ENCODE measurements at regions not wholly inside any gene's neighbourhood (a gene's known extent, or its start where the extent isn't known, plus 50 kb on each side); places are given as distances from the start of the nearest gene placed in this dataset.
"Not testable (repeated sequence)": the region's sequence is repeated elsewhere in the genome, so short reads cannot be mapped to it uniquely, and the experiment has no call there.

DNA sequence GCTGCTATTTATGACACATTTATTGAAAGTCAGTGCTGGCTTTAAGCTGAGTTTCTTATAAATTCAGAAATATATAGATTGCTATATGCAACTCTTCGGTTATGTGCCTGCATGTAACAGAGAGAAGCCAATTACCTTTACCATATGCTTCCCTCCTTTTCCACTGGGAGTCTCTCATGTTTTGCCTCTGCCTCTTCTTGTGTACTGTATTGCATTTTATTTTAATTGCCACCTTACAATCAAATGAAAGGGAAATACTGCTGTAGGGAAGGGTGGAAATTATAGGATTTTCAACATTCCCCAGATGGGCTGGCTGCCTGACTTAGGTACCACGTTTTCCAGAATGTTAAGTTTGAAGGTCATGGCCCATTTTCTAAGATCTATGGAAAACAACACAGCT is 655.4 kb upstream of the SLIT2 start:
- no peak for DNase-seq
- intact Hi-C loops (cut with DNase I): no loop called here

DNA sequence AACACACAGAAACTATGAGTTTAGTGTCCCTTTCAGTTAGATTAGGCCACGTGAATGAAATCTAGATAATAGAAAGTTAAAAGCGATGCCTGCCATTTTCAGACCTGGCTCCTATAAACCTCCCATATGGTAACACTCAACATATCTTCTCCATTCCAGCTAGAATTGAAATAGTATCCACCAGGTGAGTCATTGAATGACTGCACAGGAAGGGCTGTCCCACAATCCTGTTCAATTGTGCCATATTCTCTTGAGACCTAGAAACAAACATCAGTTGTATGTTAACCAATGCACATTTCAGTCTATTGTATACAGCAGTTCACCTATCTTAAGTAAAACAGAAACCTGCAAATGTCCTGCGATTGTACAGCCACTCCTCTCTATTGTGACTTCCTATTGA is 659.3 kb upstream of the SLIT2 start:
- DNase-seq: no peak
- intact Hi-C loops (cut with DNase I): no loop called here

DNA sequence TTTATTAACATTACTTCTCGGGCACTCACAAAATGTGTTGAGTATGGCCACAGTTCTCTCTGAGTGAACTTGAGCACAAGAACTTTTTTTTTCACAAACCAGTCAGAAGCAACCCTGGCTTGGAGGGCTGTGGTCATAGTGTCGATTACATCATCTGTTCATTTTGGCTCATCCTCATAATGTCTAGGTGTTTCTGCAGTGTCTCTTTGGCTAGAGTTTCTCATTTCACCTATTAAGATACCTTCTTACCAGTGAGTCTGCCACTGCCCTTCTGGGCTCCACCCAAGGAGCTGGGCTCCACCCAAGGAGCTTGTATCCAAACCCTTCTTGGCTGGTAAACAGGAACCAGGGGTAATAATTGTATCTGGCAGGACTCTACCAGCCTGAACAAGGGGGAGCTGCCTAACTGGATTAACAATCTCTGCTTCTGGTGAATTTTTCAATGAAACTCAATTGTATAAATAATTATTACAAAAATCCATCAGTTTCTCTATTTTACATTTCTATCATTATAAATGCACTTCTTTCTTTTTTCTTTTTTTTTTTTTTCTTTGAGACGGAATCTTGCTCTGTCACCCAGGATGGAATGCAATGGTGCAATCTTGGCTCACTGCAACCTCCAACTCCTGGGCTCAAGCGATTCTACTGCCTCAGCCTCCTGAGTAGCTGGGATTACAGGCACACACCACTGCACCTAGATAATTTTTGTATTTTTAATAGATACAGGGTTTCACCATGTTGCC is 667.7 kb upstream of the SLIT2 start:
- DNase-seq: no peak
- intact Hi-C loops (cut with DNase I): no loop called here

- intact Hi-C loops (cut with DNase I): no loop called here
- no peak for DNase-seq
These were observed 671.6 kb upstream of the SLIT2 start for GRCh38 chr4:19580095-19580494.

- no peak for DNase-seq
- intact Hi-C loops (cut with DNase I): no loop called here
These were observed 672.1 kb upstream of the SLIT2 start for GRCh38 chr4:19579608-19580007.

DNA sequence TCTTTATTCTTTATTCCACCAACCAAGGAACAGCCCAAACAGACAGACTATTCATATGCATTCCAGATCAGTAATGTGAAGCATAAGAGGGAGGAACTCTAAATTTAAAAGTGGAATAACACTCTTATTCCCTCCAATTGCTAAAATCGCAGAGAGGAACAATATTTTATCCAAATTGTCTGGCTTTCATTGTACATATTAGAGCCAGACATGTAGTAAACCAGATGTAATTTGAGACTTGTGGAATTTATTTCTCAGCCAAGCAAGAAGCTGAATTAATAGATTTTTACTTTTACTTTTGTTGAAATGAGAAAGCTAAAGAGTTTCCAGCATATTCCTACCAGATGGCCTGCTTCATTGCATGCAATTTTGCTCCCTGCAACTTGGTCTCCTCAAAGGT is 674.6 kb upstream of the SLIT2 start:
- no peak for DNase-seq
- intact Hi-C loops (cut with DNase I): no loop called here

GRCh38 chr4:19575924-19576323 is 675.8 kb upstream of the SLIT2 start:
- DNase-seq: no peak
- intact Hi-C loops (cut with DNase I): no loop called here

DNA sequence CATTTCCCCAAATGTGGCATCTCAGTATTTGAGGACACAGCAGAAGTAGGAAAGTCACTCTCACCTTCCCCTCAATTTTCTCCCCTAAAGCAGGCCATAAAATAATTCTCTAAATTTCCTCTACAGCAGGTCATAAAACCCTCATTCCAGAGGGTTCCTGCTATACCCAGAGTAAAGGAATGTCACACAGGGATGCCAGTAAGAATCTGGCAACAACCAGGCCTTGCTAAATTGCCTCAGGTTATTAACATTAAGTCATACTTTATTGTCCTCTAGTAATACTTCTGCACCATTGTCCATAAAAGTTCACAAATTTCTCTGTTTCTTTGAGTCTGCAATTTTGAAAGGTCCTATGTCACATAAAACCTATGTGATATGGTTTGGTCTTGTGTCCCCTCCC is 685.7 kb upstream of the SLIT2 start:
- intact Hi-C loops (cut with DNase I): no loop called here
- DNase-seq: no peak

GRCh38 chr4:19562456-19562855 is 689.2 kb upstream of the SLIT2 start:
- intact Hi-C loops (cut with DNase I): no loop called here
- no peak for DNase-seq

DNA sequence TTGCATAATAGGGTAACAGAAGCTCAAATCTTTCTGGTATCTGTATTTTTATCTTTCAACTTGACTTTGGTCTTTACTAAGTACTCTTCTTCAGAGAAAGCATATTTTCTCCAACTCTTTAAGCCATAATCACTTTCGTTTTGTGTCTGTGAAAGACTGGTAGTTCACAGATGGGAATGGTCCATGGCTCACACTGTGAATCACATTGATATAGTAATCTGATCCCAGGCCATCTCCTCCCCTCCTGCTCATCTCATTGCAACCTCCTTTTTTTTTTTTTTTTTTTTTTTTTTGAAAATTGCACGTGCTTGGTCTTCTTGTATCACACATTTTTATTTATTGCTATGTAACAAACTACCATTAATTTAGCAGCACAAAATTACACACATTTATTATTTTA is 694.5 kb upstream of the SLIT2 start:
- intact Hi-C loops (cut with DNase I): no loop called here
- DNase-seq: no peak

DNA sequence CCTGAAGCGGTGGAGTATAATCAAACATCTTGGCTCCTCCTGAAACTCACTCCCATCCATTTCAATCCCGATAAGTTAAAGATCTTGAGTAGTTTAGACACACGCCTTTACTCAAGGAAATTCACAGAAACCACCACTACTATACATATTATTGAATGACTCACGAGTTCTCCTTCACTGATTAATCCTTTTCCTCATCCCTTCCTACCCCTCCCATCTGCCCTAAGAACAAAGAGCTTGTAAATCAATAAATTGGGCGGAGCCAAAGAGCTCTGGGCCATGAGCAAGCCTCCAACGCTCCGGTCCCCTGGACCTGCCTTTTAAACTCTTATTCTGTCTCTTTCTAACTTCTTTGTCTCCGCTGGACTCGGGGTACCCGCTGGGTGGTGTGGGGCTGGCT is 695.4 kb upstream of the SLIT2 start:
- intact Hi-C loops (cut with DNase I); DNase-seq: not testable (repeated sequence)

DNA sequence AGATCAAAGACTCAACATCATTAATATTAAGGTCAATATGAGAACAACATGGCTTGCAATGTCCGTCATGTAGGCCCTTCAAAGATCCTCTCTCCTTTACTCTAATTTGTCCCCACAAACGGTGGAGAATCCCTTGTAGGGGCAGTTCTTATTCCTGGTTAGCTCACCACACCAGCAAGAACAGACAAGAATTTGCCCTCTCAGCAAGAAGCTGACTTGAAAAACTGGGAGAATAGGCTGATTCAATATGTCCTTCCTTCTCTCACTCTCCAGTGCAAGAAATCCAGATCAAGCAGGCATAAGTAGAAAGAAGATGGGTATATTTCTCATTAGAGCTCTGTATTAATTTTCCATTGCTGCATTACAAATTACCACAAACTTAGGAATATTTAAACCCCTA is 704.2 kb upstream of the SLIT2 start:
- intact Hi-C loops (cut with DNase I): no loop called here
- DNase-seq: no peak

- intact Hi-C loops (cut with DNase I): no loop called here
These were observed 707.1 kb upstream of the SLIT2 start for GRCh38 chr4:19544446-19545125.

DNA sequence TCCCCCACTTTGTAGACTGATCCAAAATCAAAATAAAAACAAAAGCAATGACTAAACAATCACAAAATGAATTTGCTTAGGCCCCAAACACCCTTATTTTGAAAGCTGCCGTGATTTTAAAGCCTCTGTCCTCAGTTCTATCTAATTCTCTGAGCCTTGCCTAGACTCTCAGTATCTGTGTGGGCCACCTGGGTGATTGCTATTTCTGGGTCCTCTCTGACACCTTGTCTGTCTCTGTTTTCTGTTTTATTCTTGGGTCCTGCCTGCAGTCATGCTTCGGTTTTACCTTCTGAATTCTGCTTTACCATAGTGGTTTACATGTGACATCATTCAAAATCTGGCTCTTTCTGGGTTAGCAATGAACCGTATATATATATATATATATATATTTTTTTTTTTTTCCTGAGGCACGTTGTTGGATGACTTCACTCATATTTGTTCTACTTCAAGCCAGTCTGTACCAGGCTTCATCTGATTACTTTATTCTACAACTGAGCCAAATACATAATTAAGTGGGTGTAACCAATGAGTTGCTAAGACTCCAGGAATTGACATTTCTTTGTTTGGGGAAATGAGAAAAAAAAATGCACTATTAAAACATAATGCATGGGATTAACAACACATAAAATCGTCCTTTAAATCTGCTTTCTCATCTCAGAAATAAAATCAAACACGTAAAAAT is 710.7 kb upstream of the SLIT2 start:
- DNase-seq: no peak
- intact Hi-C loops (cut with DNase I): no loop called here

More at GRCh38 chr4:19544446-19545125, 707.1 kb upstream of the SLIT2 start:
- DNase-seq: no peak

GRCh38 chr4:19539201-19539600 is 712.5 kb upstream of the SLIT2 start:
- intact Hi-C loops (cut with DNase I): no loop called here
- DNase-seq: no peak

- intact Hi-C loops (cut with DNase I): no loop called here
- DNase-seq: no peak
These were observed 717.5 kb upstream of the SLIT2 start for GRCh38 chr4:19534159-19534558.

DNA sequence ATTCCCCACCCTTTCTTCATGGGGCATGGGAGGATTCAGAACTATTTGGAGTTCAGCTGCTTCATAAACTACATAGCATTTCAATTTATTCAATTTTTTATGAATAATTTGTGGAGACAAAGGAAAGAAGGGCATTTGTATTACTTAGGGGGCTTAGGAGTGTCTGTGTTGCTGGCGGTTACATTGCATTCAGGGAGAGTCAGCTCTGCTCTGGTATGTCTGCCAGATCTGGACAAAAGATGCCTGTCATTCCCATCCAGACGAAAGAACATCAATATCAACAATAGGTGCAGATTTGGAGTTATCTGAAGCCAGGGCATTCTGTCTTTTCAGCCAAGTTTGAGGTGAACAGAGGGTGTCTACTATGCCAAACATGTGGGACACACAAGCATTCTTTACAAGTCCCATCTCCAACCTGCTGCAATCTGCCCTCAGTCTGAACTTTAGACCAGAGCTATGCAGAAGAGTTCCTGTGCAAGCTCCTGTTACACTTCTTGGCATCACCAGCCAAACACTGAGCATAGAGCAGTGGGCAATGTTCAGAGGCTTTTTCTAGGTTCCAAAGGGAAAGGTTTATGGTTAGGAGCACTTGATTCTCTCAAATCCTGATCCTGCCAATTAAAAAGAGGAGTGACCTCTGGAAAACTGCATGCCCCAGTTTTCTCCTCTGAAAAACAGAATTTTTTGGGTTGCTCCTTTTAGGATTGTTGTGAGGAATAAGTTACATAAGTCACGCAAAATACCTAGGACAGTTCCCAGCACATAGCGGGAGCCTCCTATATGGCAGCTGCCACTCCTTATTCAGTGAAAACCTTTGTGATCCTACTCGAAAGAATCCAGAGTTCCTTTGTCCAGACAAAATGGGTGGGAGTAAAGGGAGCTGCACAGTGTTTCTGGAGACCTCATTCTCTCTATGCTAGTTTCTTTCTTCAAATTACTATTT is 719.5 kb upstream of the SLIT2 start:
- no peak for DNase-seq
- intact Hi-C loops (cut with DNase I): no loop called here

DNA sequence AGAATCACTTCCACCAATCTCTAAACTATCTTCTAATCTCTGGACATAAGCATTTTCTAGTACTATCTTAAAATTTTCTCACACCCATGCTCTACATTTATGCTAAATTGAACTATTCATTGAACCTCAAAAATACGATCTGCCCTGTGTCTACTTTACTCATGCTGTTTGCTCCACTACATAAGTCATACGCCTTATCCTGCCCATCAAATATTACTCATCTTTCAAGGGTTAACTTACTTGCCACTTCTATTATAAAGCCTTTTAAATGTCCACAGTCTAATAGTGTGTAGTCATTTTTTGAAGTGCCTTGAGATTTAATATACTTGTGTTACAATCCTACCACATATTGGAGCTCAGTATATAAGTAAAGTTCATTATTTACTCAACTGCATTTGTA is 727.7 kb upstream of the SLIT2 start:
- DNase-seq: no peak
- intact Hi-C loops (cut with DNase I): no loop called here

- intact Hi-C loops (cut with DNase I): no loop called here
- no peak for DNase-seq
These were observed 728.7 kb upstream of the SLIT2 start for GRCh38 chr4:19522966-19523365.

Measured in head of caudate nucleus (tissue), 42 donors.